ENCODE measurements at regions not wholly inside any gene's neighbourhood (a gene's known extent, or its start where the extent isn't known, plus 50 kb on each side); places are given as distances from the start of the nearest gene placed in this dataset.
A peak's percentile ranks its signal among the peaks of the same experiment; 100 is the strongest.

- peaks cover 12% of the 10 kb centered on the region for H3K36me3 Mint-ChIP-seq (ENCODE audit: insufficient read depth, unreplicated experiment)
- H3K9me3 ChIP-seq: peaks cover 4% of the 10 kb centered on the region
- no peak overlapping the region for H3K4me3 Mint-ChIP-seq (ENCODE audit: unreplicated experiment)
- intact Hi-C loops (cut with micrococcal nuclease; ENCODE audit: unreplicated experiment): no loop called here
- H3K27me3 ChIP-seq (replicated peaks; ENCODE audit: control insufficient read depth, insufficient read depth, low read length): no peaks in the 10 kb centered on the region
- TF ChIP-seq CTCF (IDR thresholded peaks at IDR 0.05; ENCODE audit: insufficient read depth in 1 of 2, low read depth in 1 of 2, low read length in 1 of 2, severe bottlenecking in 1 of 2, unreplicated experiment in 1 of 2): no peak
- CTCF ChIA-PET: no interaction called here
- POLR2A ChIA-PET: no interaction called here
- H3K4me1 ChIP-seq: peaks cover 43% of the 10 kb centered on the region
- peak overlapping the region; percentile 29 for H3K27ac Mint-ChIP-seq (ENCODE audit: unreplicated experiment)
- peaks cover 38% of the 10 kb centered on the region for H3K4me1 Mint-ChIP-seq (ENCODE audit: low read depth, unreplicated experiment)
- H3K9me3 Mint-ChIP-seq (ENCODE audit: unreplicated experiment): peaks cover 22% of the 10 kb centered on the region
- no peak for DNase-seq
- no peak overlapping the region for H3K4me3 ChIP-seq (ENCODE audit: low read depth, low read length)
- BruUV-seq (replicated peaks): no TSS peak
- no peaks in the 10 kb centered on the region for H3K36me3 ChIP-seq (ENCODE audit: control insufficient read depth, insufficient read depth, low read length)
- H3K27me3 Mint-ChIP-seq (ENCODE audit: insufficient read depth, unreplicated experiment): no peaks in the 10 kb centered on the region
These were observed 65.5 kb upstream of the HOPX start for GRCh38 chr4:56746639-56747038.

- H3K9me3 Mint-ChIP-seq (ENCODE audit: unreplicated experiment): peaks cover 6% of the 10 kb centered on the region
- H3K27me3 Mint-ChIP-seq (ENCODE audit: insufficient read depth, unreplicated experiment): no peaks in the 10 kb centered on the region
- POLR2A ChIA-PET: no interaction called here
- H3K4me1 Mint-ChIP-seq (ENCODE audit: low read depth, unreplicated experiment): peaks cover 38% of the 10 kb centered on the region
- H3K36me3 Mint-ChIP-seq (ENCODE audit: insufficient read depth, unreplicated experiment): peaks cover 13% of the 10 kb centered on the region
- BruUV-seq (replicated peaks): no TSS peak
- intact Hi-C loops (cut with micrococcal nuclease; ENCODE audit: unreplicated experiment): no loop called here
- H3K27me3 ChIP-seq (replicated peaks; ENCODE audit: control insufficient read depth, insufficient read depth, low read length): no peaks in the 10 kb centered on the region
- DNase-seq: no peak
- H3K36me3 ChIP-seq (ENCODE audit: control insufficient read depth, insufficient read depth, low read length): no peaks in the 10 kb centered on the region
- H3K4me3 ChIP-seq (ENCODE audit: low read depth, low read length): no peak overlapping the region
- peak overlapping the region; percentile 83 for H3K27ac Mint-ChIP-seq (ENCODE audit: unreplicated experiment)
- H3K4me1 ChIP-seq: peaks cover 43% of the 10 kb centered on the region
- CTCF ChIA-PET: no interaction called here
- peaks cover 4% of the 10 kb centered on the region for H3K9me3 ChIP-seq
- no peak overlapping the region for H3K4me3 Mint-ChIP-seq (ENCODE audit: unreplicated experiment)
- TF ChIP-seq CTCF (IDR thresholded peaks at IDR 0.05; ENCODE audit: insufficient read depth in 1 of 2, low read depth in 1 of 2, low read length in 1 of 2, severe bottlenecking in 1 of 2, unreplicated experiment in 1 of 2): no peak
These were observed 63.9 kb upstream of the HOPX start for GRCh38 chr4:56745042-56745441.

GRCh38 chr4:56744030-56744429 lies 62.9 kb upstream of the HOPX start:
- Mint-ChIP-seq H3K4me1 (ENCODE audit: low read depth, unreplicated experiment) (peaks cover 38% of the 10 kb centered on the region), H3K27me3 (ENCODE audit: insufficient read depth, unreplicated experiment) (no peaks in the 10 kb centered on the region), H3K27ac (ENCODE audit: unreplicated experiment) (peak overlapping the region; percentile 83), H3K36me3 (ENCODE audit: insufficient read depth, unreplicated experiment) (peaks cover 13% of the 10 kb centered on the region), H3K4me3 (ENCODE audit: unreplicated experiment) (no peak overlapping the region), H3K9me3 (ENCODE audit: unreplicated experiment) (peaks cover 6% of the 10 kb centered on the region)
- intact Hi-C loops (cut with micrococcal nuclease; ENCODE audit: unreplicated experiment): no loop called here
- H3K36me3 ChIP-seq (ENCODE audit: control insufficient read depth, insufficient read depth, low read length): no peaks in the 10 kb centered on the region
- BruUV-seq (replicated peaks): no TSS peak
- peaks cover 4% of the 10 kb centered on the region for H3K9me3 ChIP-seq
- H3K4me1 ChIP-seq: peaks cover 43% of the 10 kb centered on the region
- no peak for TF ChIP-seq CTCF (IDR thresholded peaks at IDR 0.05; ENCODE audit: insufficient read depth in 1 of 2, low read depth in 1 of 2, low read length in 1 of 2, severe bottlenecking in 1 of 2, unreplicated experiment in 1 of 2)
- ChIA-PET POLR2A (interaction anchor here (1.0 kb wide), 1 partner anchor 233 kb away, joined by 5 read pairs; the partner anchor contains the start of gene NOA1), CTCF (interaction anchor here (0.7 to 1.0 kb wide), 2 partner anchors 46 to 56 kb away, joined by 3 read pairs; no protein-coding TSS in a partner anchor)
- H3K27me3 ChIP-seq (replicated peaks; ENCODE audit: control insufficient read depth, insufficient read depth, low read length): no peaks in the 10 kb centered on the region
- H3K4me3 ChIP-seq (ENCODE audit: low read depth, low read length): no peak overlapping the region
- no peak for DNase-seq

Measured in Caco-2 (cell line).